CD4-positive, alpha-beta T cell treated with Interleukin-4 for 1 hour (primary cell): ENCODE measurements at regions not wholly inside any gene's neighbourhood (a gene's known extent, or its start where the extent isn't known, plus 50 kb on each side); places are given as distances from the start of the nearest gene placed in this dataset.

Experiments
- DNase-seq, 2 donors: peaks; one replicate each; pipeline ENCODE4 v3.0.0-alpha.2; 2020 to 2022

DNA sequence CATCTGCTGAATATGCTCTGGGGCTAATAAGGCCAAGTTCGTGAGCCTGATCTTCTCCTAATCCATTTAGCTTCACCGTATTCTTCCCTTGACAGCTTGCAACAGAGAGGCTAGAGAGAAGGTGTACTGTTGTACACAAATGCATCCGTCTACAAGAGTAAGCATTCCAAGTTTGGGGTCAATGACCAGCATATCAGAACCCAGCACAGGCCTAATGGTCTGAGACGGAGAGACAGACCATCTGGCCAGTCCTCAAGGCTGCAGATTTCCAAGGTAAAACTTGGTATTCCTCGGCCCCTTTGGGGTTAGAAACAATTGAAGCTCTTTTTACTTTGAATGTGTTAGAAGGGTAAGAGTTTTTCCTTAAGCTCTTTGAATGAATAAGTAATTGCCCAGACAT, 481.2 kb upstream of the KLF4 start:
- DNase-seq = no peak

DNA sequence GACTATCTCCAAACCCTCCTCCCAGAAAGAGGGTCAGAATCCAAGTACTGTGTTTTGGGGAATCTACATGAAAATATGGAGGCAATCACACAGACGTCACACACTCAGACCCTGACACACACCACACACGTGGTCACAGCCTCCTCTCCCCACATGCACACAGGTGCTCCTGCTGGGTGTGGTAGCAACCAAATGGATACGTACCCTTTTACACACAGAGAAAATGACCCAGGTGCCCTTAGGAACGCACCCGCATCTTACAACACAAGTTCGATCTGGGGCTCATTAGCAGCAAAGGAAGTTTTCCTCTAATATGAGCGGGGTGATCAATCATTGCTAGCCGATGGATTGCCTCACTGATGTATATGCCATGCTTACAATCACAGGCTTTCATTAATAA, 480.2 kb upstream of the KLF4 start:
- DNase-seq = no peak

DNA sequence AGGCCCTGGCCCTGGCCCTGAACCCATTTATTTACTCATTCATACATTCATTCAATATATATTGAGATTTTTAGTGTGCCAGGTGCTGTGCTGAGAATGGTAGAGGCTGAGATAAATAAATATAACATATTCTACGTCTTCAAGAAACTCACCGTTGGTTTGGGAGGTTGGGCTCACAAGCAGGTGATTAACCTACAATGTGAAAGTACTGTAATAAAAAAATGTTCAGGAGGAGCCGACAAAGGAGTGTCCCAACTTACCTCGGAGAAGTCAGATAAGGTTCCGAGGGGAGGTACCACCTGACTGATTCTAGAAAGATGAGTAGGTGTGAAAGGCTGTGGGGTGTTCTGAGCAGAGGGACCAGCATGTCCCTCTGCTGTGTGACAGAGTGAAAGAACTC, 479.6 kb upstream of the KLF4 start:
- no peak for DNase-seq

DNA sequence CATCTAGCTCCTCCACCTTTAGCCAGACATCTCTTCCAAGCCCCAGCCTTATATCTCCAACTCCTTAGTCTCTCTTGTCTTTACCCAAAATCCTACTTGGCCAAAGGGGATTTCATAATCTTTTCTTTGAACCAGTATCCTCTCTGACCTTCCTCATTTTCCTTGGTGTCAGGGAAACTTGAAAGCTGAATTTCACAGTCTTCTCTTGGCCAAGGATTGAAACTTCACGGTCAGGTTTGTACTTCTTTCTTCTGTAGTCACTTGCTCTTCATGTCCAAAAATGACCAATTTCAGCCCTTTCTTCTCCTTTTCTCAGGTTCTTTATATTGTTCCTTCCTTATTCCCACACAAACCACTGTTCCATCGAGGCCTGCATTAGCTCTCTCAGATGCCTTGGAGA, 473.7 kb upstream of the KLF4 start:
- no peak for DNase-seq

DNA sequence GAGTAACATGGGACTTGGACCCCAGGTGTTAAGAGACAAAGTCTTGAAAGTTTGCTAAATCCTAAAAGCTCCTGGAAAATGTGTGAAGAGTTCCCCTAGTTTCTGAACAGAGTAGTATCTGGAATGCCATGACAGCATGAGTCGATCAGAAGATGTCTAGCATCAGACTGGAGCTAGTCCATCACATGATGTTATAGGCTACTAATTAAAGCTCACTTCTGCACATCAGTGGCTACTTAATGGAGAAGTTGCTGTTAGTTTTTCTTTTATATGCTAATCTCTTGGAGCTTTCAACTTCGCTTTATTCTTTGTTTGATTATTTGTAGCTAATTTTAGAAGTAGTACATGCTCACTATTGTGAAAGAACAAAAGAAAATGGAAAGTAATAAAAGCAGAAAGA, 471.3 kb upstream of the KLF4 start:
- DNase-seq = no peak

DNA sequence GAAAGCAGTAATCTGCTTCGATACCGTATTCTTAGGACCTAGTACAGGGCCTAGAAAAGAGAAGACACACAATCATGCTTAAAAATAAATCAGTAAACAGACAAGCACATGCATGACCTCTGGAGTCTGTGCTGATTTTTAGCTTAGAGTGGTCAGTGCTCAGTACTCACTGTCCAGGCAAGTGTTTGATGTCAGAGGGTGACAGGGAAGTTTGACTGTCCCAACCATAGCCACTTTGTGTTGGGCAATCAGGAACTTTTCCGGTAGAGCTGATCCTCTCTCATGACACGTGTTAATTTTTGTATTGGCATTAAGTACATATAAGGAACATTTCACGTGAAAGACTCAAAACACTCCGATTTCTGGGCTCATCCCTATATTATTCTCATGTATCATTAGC, 464.7 kb upstream of the KLF4 start:
- DNase-seq = peak in 1 of 2 donors; percentile 13

DNA sequence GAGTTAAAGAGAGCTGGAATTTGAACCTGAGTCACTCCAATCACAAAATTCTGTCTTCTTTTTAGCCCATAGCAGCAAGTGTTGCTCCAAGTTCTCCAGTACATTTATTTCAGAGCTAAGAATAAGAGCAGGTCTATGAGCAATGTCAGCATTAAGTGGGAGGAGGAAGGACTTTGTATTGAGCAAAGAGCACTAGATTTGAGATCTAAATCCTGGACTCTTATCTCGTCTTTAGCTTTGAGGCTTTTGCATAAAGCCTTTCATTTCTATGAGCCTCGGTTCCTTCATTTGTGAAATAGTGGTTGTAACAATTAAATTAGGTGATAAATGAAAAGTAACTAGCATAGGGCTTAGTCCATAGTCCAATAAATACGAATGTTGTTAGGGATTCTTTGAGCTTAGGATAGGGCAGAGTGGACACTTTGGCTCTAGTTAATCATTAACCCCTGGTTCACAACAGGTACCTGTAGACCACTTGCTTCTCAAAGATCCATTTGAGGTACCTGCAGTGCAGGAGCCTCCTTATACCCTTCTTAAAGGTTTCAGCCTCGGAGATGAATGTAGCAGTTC, 464.1 kb upstream of the KLF4 start:
- no peak for DNase-seq

DNA sequence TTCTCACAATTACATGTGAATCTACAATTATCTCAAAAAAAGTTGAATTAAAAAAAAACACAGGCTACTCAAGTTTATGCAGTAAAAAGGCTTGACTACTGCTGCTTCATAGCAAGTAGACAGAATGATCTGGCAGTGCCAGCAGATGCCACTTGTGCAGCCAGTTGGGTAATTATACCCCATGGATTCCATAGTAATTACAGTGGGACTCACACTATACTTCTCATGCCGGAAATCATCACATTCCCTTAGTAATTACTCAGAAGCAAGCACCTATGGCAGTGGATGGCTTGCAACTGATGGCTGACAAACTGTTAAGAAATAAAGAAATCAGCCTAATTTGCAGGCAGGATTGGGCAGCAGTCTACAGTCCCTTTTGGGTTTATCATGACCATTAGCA, 463.2 kb upstream of the KLF4 start:
- no peak for DNase-seq

DNA sequence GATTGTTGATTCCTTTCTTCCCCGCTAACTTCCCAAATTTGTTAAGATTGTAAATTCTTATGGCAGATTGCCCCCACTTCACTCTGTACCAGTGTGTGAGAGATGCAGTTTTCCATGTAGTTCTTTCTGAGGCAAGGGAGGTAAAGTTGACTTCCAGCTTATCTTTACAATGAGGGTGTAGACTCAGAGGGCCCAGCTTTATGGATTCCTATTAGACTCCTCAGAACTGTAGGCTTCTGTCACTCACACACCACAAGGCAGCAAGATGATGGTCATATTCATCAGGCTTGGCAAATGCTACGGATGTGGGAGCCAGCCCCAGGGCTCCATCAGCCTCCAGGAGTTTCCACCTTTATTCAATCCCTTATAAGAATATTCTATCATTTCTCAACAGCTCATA, 461.9 kb upstream of the KLF4 start:
- DNase-seq = no peak

DNA sequence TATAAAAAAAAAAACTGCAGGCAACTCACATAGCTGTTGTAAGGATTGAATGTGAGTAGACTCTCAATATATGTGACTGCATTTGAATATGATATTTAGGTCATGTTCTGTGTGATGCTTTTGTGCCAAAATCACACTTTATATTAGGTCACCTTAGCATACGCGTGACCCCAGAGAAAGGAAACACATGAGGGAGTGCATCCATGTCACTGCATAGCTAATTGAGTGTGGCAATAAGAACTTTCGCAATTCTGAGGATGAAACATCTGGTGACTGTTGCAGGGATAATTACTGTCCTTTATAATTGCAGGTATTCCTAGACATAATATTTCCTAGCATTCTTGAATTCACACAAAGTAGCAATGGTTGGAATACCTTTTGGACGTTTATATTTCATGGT, 459.5 kb upstream of the KLF4 start:
- DNase-seq = peak in 1 of 2 donors; percentile 22

DNA sequence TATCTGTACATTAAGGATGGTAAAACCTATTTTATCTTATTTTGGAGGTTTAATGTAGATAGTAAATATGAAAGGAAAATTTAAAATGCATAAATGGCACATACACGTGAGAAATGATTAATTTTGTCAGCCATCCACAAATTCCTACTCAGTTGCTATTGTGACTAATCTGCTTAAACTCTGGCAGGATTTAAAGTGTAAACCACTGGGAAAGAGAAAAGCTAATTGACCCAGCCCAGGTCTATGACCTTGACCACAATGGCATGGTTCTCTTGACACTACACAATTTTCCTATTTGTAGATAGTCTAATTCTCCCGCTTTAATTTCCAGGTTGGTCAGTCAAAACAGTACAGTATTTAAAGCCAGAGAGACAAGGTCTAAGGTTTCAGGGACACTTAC, 459.0 kb upstream of the KLF4 start:
- DNase-seq = no peak

DNA sequence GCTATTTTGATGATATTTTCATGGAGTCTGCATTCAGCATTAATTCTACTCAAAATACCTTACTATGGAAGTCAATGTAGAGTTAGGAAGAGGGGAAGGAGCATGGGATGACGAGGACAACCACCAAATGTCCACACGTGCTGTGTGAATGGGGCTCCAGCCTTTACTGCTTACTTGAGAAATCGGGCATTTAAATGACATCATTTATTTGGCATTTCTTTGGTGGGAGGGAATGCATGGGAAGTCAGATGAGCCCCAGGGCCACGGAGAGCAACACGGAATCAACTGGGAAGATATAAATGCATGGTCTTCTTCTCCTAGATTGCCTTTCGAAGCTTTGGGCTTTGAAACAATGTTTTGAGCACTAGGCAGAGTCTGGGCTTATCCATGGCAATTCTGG, 458.5 kb upstream of the KLF4 start:
- DNase-seq = no peak

DNA sequence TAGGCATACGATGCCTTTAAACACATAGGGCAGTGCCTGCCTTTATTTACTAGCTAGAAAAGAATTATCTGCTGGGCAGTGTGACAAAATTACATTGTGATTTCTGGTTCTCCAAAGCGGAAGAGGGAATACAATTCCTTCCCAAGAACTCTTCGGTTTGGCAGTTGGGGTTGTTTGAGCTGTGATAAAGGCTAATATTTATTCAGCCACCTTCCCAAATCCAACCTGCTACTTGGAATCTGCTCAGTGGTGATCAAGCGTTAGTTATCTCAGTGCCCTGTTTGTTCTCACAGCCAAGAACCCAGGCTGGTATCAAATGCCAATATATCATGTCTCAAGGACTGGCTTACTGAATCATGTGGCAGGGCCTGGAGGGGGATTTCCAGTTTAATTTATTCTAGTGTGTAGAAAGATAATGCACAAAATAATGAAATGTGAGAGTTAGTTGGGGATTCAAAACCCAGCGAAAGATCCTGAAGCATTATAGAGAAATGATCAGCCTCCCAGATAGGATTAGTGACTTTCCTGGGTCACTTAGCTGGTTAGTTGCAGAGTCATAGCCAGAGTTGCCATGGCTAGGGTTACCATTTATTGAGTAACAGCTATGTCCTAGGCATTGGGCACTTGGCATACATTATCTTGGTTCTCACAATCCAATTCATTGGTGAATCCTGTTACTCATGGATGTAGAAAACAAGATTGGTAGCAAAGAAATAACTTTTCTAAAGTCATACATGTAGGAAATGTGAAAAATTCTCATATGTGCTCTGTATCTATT, 457.0 kb upstream of the KLF4 start:
- no peak for DNase-seq

DNA sequence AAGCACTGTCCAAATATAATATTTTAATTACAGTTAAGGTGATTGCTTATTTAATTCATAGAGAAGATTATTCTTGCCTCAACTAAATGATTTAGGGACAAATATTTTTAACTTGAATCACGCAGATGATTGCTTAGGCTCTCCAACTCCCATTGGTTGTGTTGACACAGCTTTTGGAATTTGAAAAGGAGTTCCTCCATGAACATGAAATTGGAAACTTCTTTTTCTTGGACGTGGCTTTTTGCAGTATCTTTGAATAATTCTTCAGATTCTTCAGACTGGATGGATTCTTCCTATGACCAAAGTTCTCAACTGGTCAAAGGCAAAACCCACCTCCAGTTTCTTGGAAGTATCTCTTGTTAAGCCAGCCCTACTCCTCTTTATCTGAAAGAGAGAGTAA, 456.4 kb upstream of the KLF4 start:
- DNase-seq = no peak

DNA sequence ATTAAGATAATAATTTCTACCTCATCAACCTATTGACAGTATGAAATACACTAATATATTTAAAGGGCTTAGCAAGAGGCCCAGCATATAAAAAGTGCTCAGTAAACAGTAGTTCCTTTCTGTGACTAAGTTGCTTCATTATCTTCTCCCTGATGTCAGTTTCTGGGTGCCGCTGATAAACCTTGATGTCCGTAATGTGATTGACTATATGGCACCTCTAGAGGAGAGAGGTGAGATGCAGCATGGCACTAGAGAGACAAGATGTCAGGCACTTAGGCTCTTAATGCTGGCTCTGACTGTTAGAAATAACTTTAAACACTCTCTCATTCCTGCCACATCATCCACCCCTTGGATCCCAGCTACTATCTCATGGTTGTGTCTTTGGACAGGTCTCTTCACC, 455.9 kb upstream of the KLF4 start:
- no peak for DNase-seq

DNA sequence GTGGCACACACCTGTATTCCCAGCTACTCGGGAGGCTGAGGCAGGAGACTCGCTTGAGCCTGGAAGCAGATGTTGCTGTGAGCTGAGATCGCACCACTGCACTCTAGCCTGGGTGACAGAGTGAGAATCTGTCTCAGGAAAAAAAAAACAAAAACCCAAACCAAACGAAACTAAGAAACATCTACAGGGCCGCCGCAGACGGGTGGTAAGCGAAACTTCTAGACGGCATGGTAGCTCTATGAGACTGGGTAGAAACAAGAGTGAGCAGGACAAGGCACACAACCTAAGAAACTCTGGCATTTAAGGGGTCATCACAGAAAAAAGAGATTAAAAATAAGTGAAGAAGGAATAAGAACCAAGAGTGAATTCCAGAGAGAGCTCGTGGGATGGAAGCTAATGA, 454.8 kb upstream of the KLF4 start:
- DNase-seq = no peak

DNA sequence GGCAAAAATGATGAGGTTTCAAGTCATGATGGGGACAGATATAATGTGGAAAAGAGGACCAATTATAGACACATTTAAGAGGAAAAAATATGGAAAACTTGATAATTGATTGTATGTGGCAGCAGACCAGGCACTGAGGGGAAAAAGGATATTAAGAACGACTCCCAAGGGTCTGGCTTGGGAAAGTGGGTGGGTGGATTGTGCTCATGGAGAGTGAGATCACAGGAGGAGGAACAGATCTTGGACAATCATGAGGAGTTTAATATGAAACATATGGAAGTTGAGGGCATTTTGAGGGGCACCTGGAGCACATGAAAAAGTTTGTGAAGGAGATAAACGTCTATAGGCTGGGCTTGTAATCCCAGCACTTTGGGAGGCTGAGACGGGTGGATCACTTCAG, 454.3 kb upstream of the KLF4 start:
- no peak for DNase-seq

DNA sequence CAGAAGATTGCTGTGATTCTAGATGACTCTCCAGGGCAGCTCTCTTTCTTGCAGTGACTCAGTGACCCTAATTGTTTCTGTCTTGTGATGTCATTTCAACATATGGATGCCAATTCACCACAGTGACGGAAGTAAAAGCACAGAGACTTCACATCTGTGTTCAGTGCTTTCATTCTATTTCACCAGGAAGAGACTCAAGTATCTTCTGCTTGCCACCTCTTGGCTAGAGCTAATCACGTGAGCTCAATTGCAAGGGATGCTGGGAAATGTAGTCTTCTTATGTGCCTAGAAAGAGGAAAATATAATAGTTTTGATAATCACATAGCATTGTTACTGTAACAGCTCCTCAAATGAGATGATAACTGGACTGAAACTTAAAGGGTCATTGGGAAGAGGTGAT, 453.3 kb upstream of the KLF4 start:
- DNase-seq = peak in 1 of 2 donors; percentile 24

DNA sequence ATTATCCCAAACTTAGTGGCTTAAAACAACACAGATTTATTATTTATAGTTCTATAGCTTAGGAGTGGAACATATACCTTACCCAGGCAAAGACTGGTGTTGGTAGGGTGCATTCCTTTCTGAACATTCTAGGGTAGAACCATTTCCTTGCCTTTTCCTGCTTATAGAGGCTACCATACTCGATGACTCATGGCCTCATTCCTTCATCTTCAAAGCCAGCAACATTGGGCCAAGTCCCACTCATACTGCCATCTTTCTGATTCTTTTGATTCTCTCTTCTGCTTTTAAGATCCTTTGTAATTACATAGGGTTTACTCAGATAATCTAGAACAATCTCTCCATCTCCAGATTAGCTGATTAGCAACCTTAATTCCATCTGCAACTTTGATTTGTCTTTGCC, 452.7 kb upstream of the KLF4 start:
- DNase-seq = no peak

DNA sequence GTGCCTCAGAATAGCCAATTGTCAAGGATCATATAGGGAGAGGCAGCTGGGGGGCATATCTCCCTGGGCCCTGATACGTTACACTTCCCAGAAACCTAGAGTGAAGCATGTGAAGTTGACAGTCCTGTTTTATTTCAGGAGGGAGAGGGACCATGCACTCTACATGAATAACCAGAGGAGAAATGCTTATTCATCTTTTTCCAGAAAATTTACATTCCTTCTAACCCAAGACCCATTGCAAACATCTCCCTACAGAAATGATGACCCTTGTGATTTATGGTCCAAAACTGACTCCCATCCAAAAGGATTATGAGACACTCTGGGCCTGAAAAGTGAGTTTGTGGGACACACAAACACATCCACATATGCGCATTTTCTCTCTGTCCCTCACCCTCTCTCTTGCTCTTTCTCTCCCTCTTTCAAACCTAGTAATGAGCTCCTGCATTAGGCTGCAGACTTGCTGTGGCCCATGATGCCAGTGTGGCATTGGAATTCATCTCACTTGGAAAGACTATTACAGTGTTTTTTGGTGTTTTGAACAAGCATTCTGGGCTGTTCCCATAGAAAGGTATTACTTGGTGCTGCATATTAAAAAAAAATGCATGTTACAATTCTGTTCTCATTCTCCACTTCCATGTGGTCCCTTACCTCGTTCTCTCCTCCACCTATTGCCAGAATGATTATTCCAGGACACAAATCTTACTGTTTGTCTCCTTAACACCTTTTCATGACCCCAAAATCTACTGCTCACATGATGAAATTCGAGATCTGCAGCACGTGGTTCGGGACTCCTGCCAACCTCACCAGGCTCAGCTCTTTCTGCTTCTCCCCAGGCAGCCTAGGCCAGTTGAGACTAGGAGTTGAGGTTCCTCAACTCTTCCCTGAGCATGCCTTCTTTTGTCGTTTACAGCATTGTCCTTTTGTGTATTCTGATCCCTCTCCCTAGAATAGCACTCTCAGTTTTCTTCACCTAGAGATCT, 451.3 kb upstream of the KLF4 start:
- no peak for DNase-seq

DNA sequence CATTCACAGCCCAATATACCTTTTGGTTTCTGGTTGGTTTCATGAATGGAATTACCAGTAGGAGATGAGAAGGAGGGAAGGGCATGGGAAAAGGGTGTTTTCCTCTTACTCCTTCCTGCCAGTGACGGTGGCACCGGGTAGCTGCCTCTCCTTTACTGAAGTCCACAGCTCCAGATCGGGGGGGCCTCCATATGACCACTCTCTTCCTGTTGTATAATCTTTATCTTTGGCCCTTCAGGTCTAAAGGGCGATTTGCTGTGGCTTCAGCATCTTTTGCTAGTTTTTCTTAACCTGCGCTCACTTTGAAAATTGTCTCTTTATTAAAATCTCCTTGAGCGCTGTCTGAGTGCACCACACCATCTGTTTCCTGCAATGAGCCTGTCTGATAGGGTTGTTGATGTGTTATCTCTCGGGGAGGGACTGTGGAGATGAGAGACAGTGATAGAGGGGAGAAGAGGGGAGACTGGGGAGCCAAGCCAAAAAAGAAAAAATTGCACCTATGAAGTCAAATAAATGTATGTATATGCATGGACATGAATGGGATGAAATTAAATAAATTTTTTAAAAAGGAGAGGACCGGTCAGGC, 449.3 kb upstream of the KLF4 start:
- DNase-seq = no peak

DNA sequence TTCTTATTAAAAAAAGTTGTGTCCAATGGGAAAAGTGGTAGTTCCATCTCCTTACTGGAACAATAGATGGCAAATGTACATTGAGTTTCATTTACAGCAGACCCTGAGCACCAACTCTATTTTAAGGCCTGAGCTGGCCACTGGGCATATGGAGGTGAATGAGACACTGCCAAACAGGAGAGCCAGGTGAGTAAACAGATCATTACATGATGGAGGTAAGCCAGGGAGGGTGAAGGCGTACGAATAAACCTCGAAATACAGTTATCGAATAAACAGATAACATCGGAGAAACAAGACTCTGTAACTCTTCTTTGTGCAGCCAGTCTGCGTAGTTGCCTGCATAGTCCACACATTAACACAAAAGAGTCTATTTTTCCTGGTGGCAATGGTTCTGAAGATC, 446.4 kb upstream of the KLF4 start:
- no peak for DNase-seq

DNA sequence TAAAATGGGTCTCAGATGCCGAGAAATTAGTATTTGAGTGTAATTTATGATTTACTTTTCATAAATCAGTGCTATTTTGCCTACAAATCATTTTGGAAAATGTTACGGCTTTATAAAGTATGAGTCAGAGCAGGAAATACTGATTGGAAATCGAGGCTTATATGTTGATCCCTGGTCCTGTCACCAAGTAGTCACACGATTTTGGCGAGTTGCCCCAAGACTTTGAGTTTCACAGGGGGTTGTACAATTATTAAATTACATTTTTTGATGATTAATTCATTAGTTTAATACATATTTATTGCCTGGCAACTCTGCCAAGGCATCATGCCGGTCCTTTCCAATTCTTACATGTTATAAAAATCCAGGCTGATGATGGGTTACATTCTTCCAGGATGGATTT, 443.9 kb upstream of the KLF4 start:
- no peak for DNase-seq

DNA sequence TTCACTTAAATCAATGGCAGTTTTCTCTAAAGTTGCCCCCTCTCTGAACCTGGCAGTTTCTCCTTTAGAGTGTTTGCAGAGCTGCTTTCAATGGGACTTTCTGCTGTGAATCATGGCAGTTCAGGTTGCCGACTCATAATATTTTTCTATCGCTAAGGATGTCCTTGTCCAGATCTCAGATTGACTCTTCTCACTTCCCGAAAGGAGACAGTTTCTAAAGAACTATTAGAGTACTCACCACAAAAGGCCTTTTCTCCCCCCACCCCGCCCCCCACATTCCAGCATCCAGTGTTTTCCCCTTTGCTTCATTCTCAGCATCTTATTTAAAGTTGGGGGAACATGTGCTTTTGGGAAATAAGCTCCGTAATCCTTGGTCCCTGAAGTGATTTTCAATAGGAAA, 443.5 kb upstream of the KLF4 start:
- peak in 1 of 2 donors; percentile 23 for DNase-seq
